IMR-90 (cell line): ENCODE measurements at regions not wholly inside any gene's neighbourhood (a gene's known extent, or its start where the extent isn't known, plus 50 kb on each side); places are given as distances from the start of the nearest gene placed in this dataset.

Experiments
- ATAC-seq: fragments of 200-7000 bp; cut with Tn5 transposase; 2 replicates; pipeline ENCODE4 v1.9.1; 2020; ENCODE audit warnings: low read depth, mild to moderate bottlenecking, moderate library complexity
- BruUV-seq: library from RNA; stranded (reverse); fragments of 400-500 nt; replicated peaks from 2 replicates; lab custom pipeline; 2021; lab: Mats Ljungman, UMichigan
- CTCF ChIA-PET: fragments of 300-600 bp; formaldehyde crosslinking; extraction: SDS; loops from one replicate; lab custom pipeline; 2021; ENCODE audit warnings: antibody characterized with exemption; lab: Yijun Ruan, JAX
- POLR2A ChIA-PET: fragments of 300-600 bp; sonication (Branson Sonifier 250); formaldehyde crosslinking; loops from one replicate; lab custom pipeline; 2022; ENCODE audit warnings: antibody characterized with exemption; ENCODE audit not compliant: unreplicated experiment; lab: Charles Lee
- DNase-seq: peaks from one replicate; pipeline ENCODE4 v3.0.0; 2013
- H2AFZ ChIP-seq: replicated peaks from 2 replicates; pipeline ENCODE3; 2013; ENCODE audit warnings: low read length, mild to moderate bottlenecking; ENCODE audit not compliant: poor library complexity
- H2AK5ac ChIP-seq: 2 replicates; pipeline ENCODE4 v1.6.1; 2013; ENCODE audit warnings: low read depth, low read length, inconsistent platforms
- H2AK9ac ChIP-seq: replicated peaks from 2 replicates; pipeline ENCODE3; 2013; ENCODE audit warnings: mild to moderate bottlenecking, low read depth, low read length, moderate library complexity; ENCODE audit not compliant: poor library complexity
- H2BK120ac ChIP-seq: 2 replicates; pipeline ENCODE4 v1.6.1; 2013; ENCODE audit warnings: low read depth, low read length, inconsistent platforms
- H2BK15ac ChIP-seq: 3 replicates; pipeline ENCODE4 v1.6.1; 2013; ENCODE audit warnings: low read depth, low read length, inconsistent platforms
- H2BK20ac ChIP-seq: 2 replicates; pipeline ENCODE4 v1.6.1; 2013; ENCODE audit warnings: low read depth, mild to moderate bottlenecking, inconsistent platforms, low read length, moderate library complexity
- H2BK5ac ChIP-seq: 2 replicates; pipeline ENCODE4 v1.6.1; 2013; ENCODE audit warnings: mild to moderate bottlenecking, low read depth, low read length, inconsistent platforms; ENCODE audit not compliant: poor library complexity, severe bottlenecking
- H3K14ac ChIP-seq: replicated peaks from 2 replicates; pipeline ENCODE4 v1.6.1; 2013; ENCODE audit warnings: low read depth, low read length, inconsistent platforms
- H3K18ac ChIP-seq: 2 replicates; pipeline ENCODE4 v1.6.1; 2013; ENCODE audit warnings: low read depth, low read length, control low read depth
- H3K23ac ChIP-seq: 2 replicates; pipeline ENCODE4 v1.6.1; 2013; ENCODE audit warnings: low read depth, low read length, inconsistent platforms
- H3K27ac ChIP-seq: 2 replicates; pipeline ENCODE4 v1.5.1; 2013; ENCODE audit warnings: mild to moderate bottlenecking, control low read depth, low read length; ENCODE audit not compliant: insufficient read depth
- H3K27me3 ChIP-seq: 2 replicates; pipeline ENCODE4 v1.6.1; 2013; ENCODE audit warnings: low read length; ENCODE audit not compliant: control insufficient read depth, insufficient read depth
- H3K36me3 ChIP-seq: 2 replicates; pipeline ENCODE4 v1.6.1; 2013; ENCODE audit warnings: low read length, mixed read lengths; ENCODE audit not compliant: control insufficient read depth, insufficient read depth
- H3K4ac ChIP-seq: 2 replicates; pipeline ENCODE4 v1.6.1; 2013; ENCODE audit warnings: low read depth, low read length, inconsistent platforms
- H3K4me1 ChIP-seq: 2 replicates; pipeline ENCODE4 v1.6.1; 2013; ENCODE audit warnings: low read length, mixed read lengths; ENCODE audit not compliant: control insufficient read depth, insufficient read depth
- H3K4me2 ChIP-seq: 2 replicates; pipeline ENCODE4 v1.6.1; 2013; ENCODE audit warnings: low read depth, mild to moderate bottlenecking, control low read depth, low read length, moderate library complexity
- H3K4me3 ChIP-seq: 2 replicates; pipeline ENCODE4 v1.5.1; 2013; ENCODE audit warnings: low read depth, mild to moderate bottlenecking, control low read depth, low read length, moderate library complexity; ENCODE audit not compliant: insufficient read depth
- H3K56ac ChIP-seq: 2 replicates; pipeline ENCODE4 v1.6.1; 2013; ENCODE audit warnings: low read length, inconsistent platforms; ENCODE audit not compliant: insufficient read depth; ENCODE audit errors: extremely low read depth
- H3K79me1 ChIP-seq, 2 experiments: 2 replicates each; pipeline ENCODE4 v1.6.1; 2013; ENCODE audit warnings: low read length in 2 of 2, inconsistent platforms in 1 of 2, low read depth in 1 of 2
- H3K9ac ChIP-seq: 2 replicates; pipeline ENCODE4 v1.6.1; 2013; ENCODE audit warnings: low read depth, low read length, control low read depth
- H3K9me1 ChIP-seq: 2 replicates; pipeline ENCODE4 v1.6.1; 2013; ENCODE audit warnings: low read length, inconsistent platforms; ENCODE audit not compliant: insufficient read depth
- H3K9me3 ChIP-seq: 2 replicates; pipeline ENCODE4 v1.6.1; 2013; ENCODE audit warnings: low read length; ENCODE audit not compliant: control insufficient read depth, insufficient read depth
- H4K20me1 ChIP-seq: 2 replicates; pipeline ENCODE4 v1.6.1; 2013; ENCODE audit warnings: low read length, inconsistent platforms; ENCODE audit not compliant: insufficient read depth
- H4K5ac ChIP-seq: 2 replicates; pipeline ENCODE4 v1.6.1; 2013; ENCODE audit warnings: mild to moderate bottlenecking, low read depth, low read length, control low read depth
- H4K8ac ChIP-seq, 2 experiments: 2 replicates each; pipeline ENCODE4 v1.6.1; 2013; ENCODE audit warnings: low read depth in 2 of 2, low read length in 2 of 2, control low read depth in 1 of 2, inconsistent platforms in 1 of 2
- H4K91ac ChIP-seq: 2 replicates; pipeline ENCODE4 v1.6.1; 2013; ENCODE audit warnings: low read depth, low read length, inconsistent platforms; ENCODE audit not compliant: insufficient read depth
- MAFK ChIP-seq: IDR thresholded peaks from 2 replicates; pipeline ENCODE4 v1.6.1; 2012; ENCODE audit warnings: low read depth, low read length, improper control_type of control experiment
- SMC3 ChIP-seq: fragments of 150-350 bp; IDR thresholded peaks from 2 replicates; pipeline ENCODE4 v1.6.1; 2016; ENCODE audit warnings: low read depth, mild to moderate bottlenecking, antibody characterized with exemption, low read length, moderate library complexity
- WGBS, 2 experiments: methylation state at CpG; one replicate each; pipeline versions ENCODE4 v1.1.5 to v1.1.7; 2013; ENCODE audit warnings: missing lambda C conversion rate in 2 of 2; ENCODE audit not compliant: insufficient read length in 1 of 2; ENCODE audit errors: extremely low coverage in 2 of 2; 5-methylcytosine and 5-hydroxymethylcytosine counted together
- dilution Hi-C: fragments of 300-500 bp; cut with HindIII; formaldehyde crosslinking; loops from one replicate; pipeline ENCODE4 v1.14.3; 2018; ENCODE audit warnings: low sequenced_read_pairs; ENCODE audit not compliant: unreplicated experiment
- in situ Hi-C: fragments of 300-500 bp; cut with MboI; formaldehyde crosslinking; loops from 3 replicates; pipeline ENCODE4 v1.14.3; 2019; ENCODE audit warnings: low sequenced_read_pairs, inconsistent platforms, mixed read lengths
- intact Hi-C: fragments of 100-400 bp; cut with micrococcal nuclease; formaldehyde crosslinking; loops from 2 replicates; pipeline ENCODE4 v1.10.0; 2022
- TF ChIP-seq, protein P1 (sequence below): conservative IDR thresholded peaks from 2 replicates; pipeline ENCODE4 v1.5.1; 2012; ENCODE audit warnings: mild to moderate bottlenecking, low read depth, low read length, improper control_type of control experiment

DNA sequence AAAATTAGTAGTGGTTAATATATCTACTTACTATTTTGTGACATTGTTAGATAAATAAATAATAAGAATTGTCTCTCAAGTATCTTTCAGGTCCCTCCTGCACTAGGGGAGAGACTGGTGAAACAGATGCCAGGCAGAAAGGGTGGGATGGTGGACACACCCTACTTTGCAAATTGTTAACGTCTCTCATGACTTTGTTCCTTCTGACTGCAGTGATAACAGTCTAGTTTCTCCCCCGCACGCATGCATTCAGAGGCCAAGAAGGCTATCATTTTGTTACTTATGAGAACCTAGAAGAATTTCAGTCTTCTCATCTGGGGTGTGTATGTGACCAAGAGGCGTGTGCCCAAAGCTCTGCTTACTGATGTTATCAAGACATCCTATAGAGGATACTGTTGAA is 152.3 kb downstream of the EDN1 start:
- no peaks in the 10 kb centered on the region for H3K79me1 ChIP-seq
- H2BK15ac ChIP-seq: no peak overlapping the region
- H3K4me2 ChIP-seq: no peak overlapping the region
- no TSS peak for BruUV-seq
- H3K9me3 ChIP-seq: no peaks in the 10 kb centered on the region
- H3K9me1 ChIP-seq: no peaks in the 10 kb centered on the region
- H2BK20ac ChIP-seq: no peak overlapping the region
- H4K20me1 ChIP-seq: no peaks in the 10 kb centered on the region
- dilution Hi-C loops (no loop called here), intact Hi-C loops (no loop called here), in situ Hi-C loops (no loop called here)
- DNase-seq (no peak), ATAC-seq (no peak)
- WGBS, 2 experiments: 60% methylated on average over 1 of the region's 4 CpGs; no CpG with 5 or more reads in 1 of the 2 experiments
- no peaks in the 10 kb centered on the region for H3K36me3 ChIP-seq
- no peak overlapping the region for H2AK9ac ChIP-seq
- H2AFZ ChIP-seq: no peak overlapping the region
- no peak overlapping the region for H3K18ac ChIP-seq
- ChIA-PET POLR2A (no interaction called here), CTCF (no interaction called here)
- no peak overlapping the region for H3K4me3 ChIP-seq
- H3K9ac ChIP-seq: no peak overlapping the region
- H3K27ac ChIP-seq: no peak overlapping the region
- H3K23ac ChIP-seq: no peak overlapping the region
- no peak overlapping the region for H3K56ac ChIP-seq
- TF ChIP-seq, protein P1, sequence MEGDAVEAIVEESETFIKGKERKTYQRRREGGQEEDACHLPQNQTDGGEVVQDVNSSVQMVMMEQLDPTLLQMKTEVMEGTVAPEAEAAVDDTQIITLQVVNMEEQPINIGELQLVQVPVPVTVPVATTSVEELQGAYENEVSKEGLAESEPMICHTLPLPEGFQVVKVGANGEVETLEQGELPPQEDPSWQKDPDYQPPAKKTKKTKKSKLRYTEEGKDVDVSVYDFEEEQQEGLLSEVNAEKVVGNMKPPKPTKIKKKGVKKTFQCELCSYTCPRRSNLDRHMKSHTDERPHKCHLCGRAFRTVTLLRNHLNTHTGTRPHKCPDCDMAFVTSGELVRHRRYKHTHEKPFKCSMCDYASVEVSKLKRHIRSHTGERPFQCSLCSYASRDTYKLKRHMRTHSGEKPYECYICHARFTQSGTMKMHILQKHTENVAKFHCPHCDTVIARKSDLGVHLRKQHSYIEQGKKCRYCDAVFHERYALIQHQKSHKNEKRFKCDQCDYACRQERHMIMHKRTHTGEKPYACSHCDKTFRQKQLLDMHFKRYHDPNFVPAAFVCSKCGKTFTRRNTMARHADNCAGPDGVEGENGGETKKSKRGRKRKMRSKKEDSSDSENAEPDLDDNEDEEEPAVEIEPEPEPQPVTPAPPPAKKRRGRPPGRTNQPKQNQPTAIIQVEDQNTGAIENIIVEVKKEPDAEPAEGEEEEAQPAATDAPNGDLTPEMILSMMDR: no peak
- TF ChIP-seq SMC3 (no peak), MAFK (no peak)
- H3K27me3 ChIP-seq: peaks cover 6% of the 10 kb centered on the region; the same call in 1 of the 2 replicates
- no peak overlapping the region for H2BK120ac ChIP-seq
- no peak overlapping the region for H3K4ac ChIP-seq
- H4K91ac ChIP-seq: no peak overlapping the region
- H2BK5ac ChIP-seq: no peak overlapping the region
- no peak overlapping the region for H2AK5ac ChIP-seq
- no peaks in the 10 kb centered on the region for H3K4me1 ChIP-seq
- no peak overlapping the region for H4K8ac ChIP-seq
- H4K5ac ChIP-seq: no peak overlapping the region
- H3K14ac ChIP-seq: no peak overlapping the region
